K562 (cell line): ENCODE measurements at regions not wholly inside any gene's neighbourhood (a gene's known extent, or its start where the extent isn't known, plus 50 kb on each side); places are given as distances from the start of the nearest gene placed in this dataset.

Experiments used
- ATF3 ChIP-seq, 2 experiments: fragments of 450-650 bp in 1 of 2; sonication (generic) in 1 of 2; formaldehyde crosslinking in 1 of 2; IDR thresholded peaks in 1 of 2; conservative IDR thresholded peaks in 1 of 2; 2 replicates each; pipeline versions ENCODE4 v1.6.1 to v1.8.1; 2016 to 2023; ENCODE audit warnings: mild to moderate bottlenecking in 2 of 2, moderate library complexity in 2 of 2, inconsistent platforms in 1 of 2, missing genetic modification reagents in 1 of 2
- CHD1 ChIP-seq: fragments of 200-600 bp; sonication (generic); IDR thresholded peaks from one replicate; pipeline ENCODE4 v1.6.1; 2012; ENCODE audit warnings: mild to moderate bottlenecking, moderate library complexity, low read length, inconsistent platforms
- CTCF ChIP-seq, 3 experiments: IDR thresholded peaks in 2 of 3; conservative IDR thresholded peaks in 1 of 3; 2 replicates each; pipeline ENCODE4 v1.5.1; 2011 to 2012; ENCODE audit warnings: low read length in 3 of 3, mild to moderate bottlenecking in 3 of 3, control low read depth in 2 of 3, improper control_type of control experiment in 1 of 3, inconsistent platforms in 1 of 3, low read depth in 1 of 3, mixed read lengths in 1 of 3, moderate library complexity in 1 of 3; ENCODE audit not compliant: insufficient read depth in 2 of 3
- ELF1 ChIP-seq: fragments of 200-800 bp; sonication (Bioruptor generic); IDR thresholded peaks from 2 replicates; pipeline ENCODE4 v1.6.1; 2016; ENCODE audit warnings: missing genetic modification characterization, missing compliant biosample characterization
- HNRNPH1 ChIP-seq: fragments of 200-400 bp; formaldehyde crosslinking; optimal IDR thresholded peaks from 2 replicates; pipeline ENCODE3; 2017; ENCODE audit warnings: low read depth, mild to moderate bottlenecking, low read length, moderate library complexity
- POLR2A ChIP-seq: fragments of 450-650 bp; conservative IDR thresholded peaks from 2 replicates; pipeline ENCODE4 v1.6.1; 2016
- POLR2AphosphoS2 ChIP-seq: IDR thresholded peaks from 2 replicates; pipeline ENCODE4 v1.6.1; 2012; ENCODE audit warnings: low read length, improper control_type of control experiment
- POLR2H ChIP-seq: IDR thresholded peaks from 2 replicates; pipeline ENCODE4 v1.6.1; 2016; ENCODE audit warnings: missing genetic modification characterization, low read depth, mild to moderate bottlenecking, control low read depth, missing compliant biosample characterization, moderate library complexity
- USF1 ChIP-seq: sonication (generic); formaldehyde crosslinking; IDR thresholded peaks from 2 replicates; pipeline ENCODE4 v1.9.0; 2022; ENCODE audit warnings: mild to moderate bottlenecking, missing genetic modification reagents
- USF2 ChIP-seq: sonication (generic); formaldehyde crosslinking; IDR thresholded peaks from 2 replicates; pipeline ENCODE4 v1.5.0; 2020; ENCODE audit warnings: missing genetic modification reagents
- ZNF408 ChIP-seq: fragments of 250-450 bp; sonication (Bioruptor Pico); IDR thresholded peaks from 2 replicates; pipeline ENCODE4 v1.4.0; 2020; ENCODE audit warnings: low read depth, mild to moderate bottlenecking, moderate library complexity

GRCh38 chr2:238970553-238971081, 122.7 kb downstream of the TWIST2 start:
- TF ChIP-seq ELF1 (tag) (no peak), CTCF (IDR thresholded peaks at IDR 0.05 in 2 of 3, conservative IDR thresholded peaks at IDR 0.05 in 1 of 3; ENCODE audit: insufficient read depth in 2 of 3, low read depth in 1 of 3, low read length in 3 of 3) (peak; percentile 74 to 91 (median 77)), USF2 (CRISPR knock-in tag) (peak; percentile 82), CHD1 (no peak), POLR2H (tag) (no peak), USF1 (CRISPR knock-in tag) (peak; percentile 88), ATF3 (IDR thresholded peaks at IDR 0.05) (no peak), ATF3 (CRISPR knock-in tag; conservative IDR thresholded peaks at IDR 0.05) (no peak), HNRNPH1 (no peak), ZNF408 (CRISPR knock-in tag) (no peak), POLR2A (no peak), POLR2AphosphoS2 (no peak)
